Neural cell (in vitro differentiated cells): ENCODE measurements at regions not wholly inside any gene's neighbourhood (a gene's known extent, or its start where the extent isn't known, plus 50 kb on each side); places are given as distances from the start of the nearest gene placed in this dataset.

Experiments used
- H2AFZ ChIP-seq: fragments of 200-600, 300-800 bp; sonication (generic), shearing (Covaris generic); 2 replicates; pipeline ENCODE4 v1.6.0; 2014; ENCODE audit warnings: low read depth, mild to moderate bottlenecking, antibody characterized with exemption, low read length, moderate library complexity
- H3F3A ChIP-seq: fragments of 200-600 bp; shearing (Covaris generic); 2 replicates; pipeline ENCODE4 v1.6.1; 2016; ENCODE audit warnings: mild to moderate bottlenecking, moderate library complexity, mixed read lengths, antibody characterized with exemption, low read length; ENCODE audit not compliant: insufficient read depth, poor library complexity, severe bottlenecking
- H3K27ac ChIP-seq: fragments of 200-600, 300-800 bp; sonication (generic), shearing (Covaris generic); 2 replicates; pipeline ENCODE4 v1.5.1; 2014; ENCODE audit warnings: mild to moderate bottlenecking, low read length, moderate library complexity
- H3K27me3 ChIP-seq: fragments of 300-800, 200-600 bp; sonication (generic), shearing (Covaris generic); 2 replicates; pipeline ENCODE4 v1.6.0; 2014; ENCODE audit warnings: mild to moderate bottlenecking, low read depth, low read length, moderate library complexity; ENCODE audit not compliant: insufficient read depth
- H3K36me3 ChIP-seq: fragments of 300-800, 200-600 bp; sonication (generic), shearing (Covaris generic); 2 replicates; pipeline ENCODE4 v1.5.1; 2014; ENCODE audit warnings: mild to moderate bottlenecking, antibody characterized with exemption, low read length, moderate library complexity; ENCODE audit not compliant: insufficient read depth
- H3K4me2 ChIP-seq: fragments of 300-800, 200-600 bp; sonication (generic), shearing (Covaris generic); 2 replicates; pipeline ENCODE4 v1.6.0; 2014; ENCODE audit warnings: mild to moderate bottlenecking, low read length
- H3K4me3 ChIP-seq: fragments of 300-800, 200-600 bp; sonication (generic), shearing (Covaris generic); 2 replicates; pipeline ENCODE4 v1.5.1; 2014; ENCODE audit warnings: mild to moderate bottlenecking, low read length, moderate library complexity
- H3K79me2 ChIP-seq: fragments of 200-600 bp; shearing (Covaris generic); replicated peaks from 2 replicates; pipeline ENCODE4 v1.6.0; 2014; ENCODE audit warnings: mild to moderate bottlenecking, low read length, moderate library complexity; ENCODE audit not compliant: insufficient read depth
- H3K9ac ChIP-seq: fragments of 300-800, 200-600 bp; sonication (generic), shearing (Covaris generic); 2 replicates; pipeline ENCODE4 v1.6.1; 2016; ENCODE audit warnings: mild to moderate bottlenecking, low read length, mixed read lengths
- H3K9me2 ChIP-seq: fragments of 200-600 bp; shearing (Covaris generic); 2 replicates; pipeline ENCODE4 v1.6.1; 2016; ENCODE audit warnings: mild to moderate bottlenecking, low read length, mixed read lengths; ENCODE audit not compliant: insufficient read depth
- H3K9me3 ChIP-seq: fragments of 200-600, 300-800 bp; sonication (generic), shearing (Covaris generic); 2 replicates; pipeline ENCODE4 v1.6.1; 2016; ENCODE audit warnings: mild to moderate bottlenecking, mixed run types, low read length, moderate library complexity, mixed read lengths
- H4K20me1 ChIP-seq: fragments of 200-600 bp; shearing (Covaris generic); 2 replicates; pipeline ENCODE4 v1.6.1; 2016; ENCODE audit warnings: mild to moderate bottlenecking, mixed run types; ENCODE audit not compliant: insufficient read depth
- CTCF ChIP-seq: fragments of 450-650 bp; IDR thresholded peaks from 2 replicates; pipeline ENCODE4 v1.5.1; 2014; ENCODE audit warnings: antibody characterized with exemption, mild to moderate bottlenecking, moderate library complexity; ENCODE audit not compliant: poor library complexity, severe bottlenecking
- EP300 ChIP-seq: fragments of 450-650 bp; conservative IDR thresholded peaks from 2 replicates; pipeline ENCODE4 v1.6.1; 2014; ENCODE audit warnings: antibody characterized with exemption, mild to moderate bottlenecking, moderate library complexity; ENCODE audit not compliant: poor library complexity, severe bottlenecking
- EZH2 ChIP-seq: fragments of 200-600, 300-800 bp; shearing (Covaris generic), sonication (generic); IDR thresholded peaks from 2 replicates; pipeline ENCODE4 v1.6.1; 2014; ENCODE audit warnings: antibody characterized with exemption, low read length, borderline replicate concordance, mild to moderate bottlenecking; ENCODE audit not compliant: insufficient read depth, poor library complexity, severe bottlenecking
- MXI1 ChIP-seq: fragments of 450-650 bp; conservative IDR thresholded peaks from 2 replicates; pipeline ENCODE4 v1.6.1; 2014; ENCODE audit warnings: antibody characterized with exemption, mild to moderate bottlenecking; ENCODE audit not compliant: poor library complexity, severe bottlenecking
- POLR2AphosphoS5 ChIP-seq: IDR thresholded peaks from 2 replicates; pipeline ENCODE4 v1.6.1; 2012
- RAD21 ChIP-seq: fragments of 450-650 bp; conservative IDR thresholded peaks from 2 replicates; pipeline ENCODE4 v1.6.1; 2014; ENCODE audit warnings: antibody characterized with exemption, mild to moderate bottlenecking, moderate library complexity
- REST ChIP-seq: IDR thresholded peaks from 2 replicates; pipeline ENCODE4 v1.6.1; 2012; ENCODE audit warnings: borderline replicate concordance
- SMC3 ChIP-seq: fragments of 450-650 bp; conservative IDR thresholded peaks from 2 replicates; pipeline ENCODE4 v1.6.1; 2014; ENCODE audit warnings: antibody characterized with exemption, mild to moderate bottlenecking, moderate library complexity; ENCODE audit not compliant: poor library complexity
- TAF1 ChIP-seq: IDR thresholded peaks from 2 replicates; pipeline ENCODE4 v1.6.1; 2012; ENCODE audit warnings: low read depth

- Histone ChIP-seq H3K9me2 (no peaks in the 10 kb centered on the region), H3K27ac (no peak overlapping the region), H3K4me3 (no peak overlapping the region), H3K79me2 (no peaks in the 10 kb centered on the region), H3K9me3 (no peaks in the 10 kb centered on the region), H3K4me2 (no peak overlapping the region), H3F3A (no peaks in the 10 kb centered on the region), H3K36me3 (no peaks in the 10 kb centered on the region), H3K9ac (no peak overlapping the region), H2AFZ (no peak overlapping the region), H4K20me1 (no peaks in the 10 kb centered on the region), H3K27me3 (no peaks in the 10 kb centered on the region)
- TF ChIP-seq SMC3, result no peak
- no peak for TF ChIP-seq POLR2AphosphoS5
- TF ChIP-seq CTCF, result no peak
- TF ChIP-seq REST, result no peak
- TF ChIP-seq EZH2, result no peak
- no peak for TF ChIP-seq EP300
- TF ChIP-seq TAF1, result no peak
- no peak for TF ChIP-seq MXI1
- no peak for TF ChIP-seq RAD21
Measured at GRCh38 chr2:138124521-138124920, 160.2 kb downstream of the HNMT start.

- no peaks in the 10 kb centered on the region for H3K36me3 ChIP-seq
- no peaks in the 10 kb centered on the region for H3K9me3 ChIP-seq
- no peak overlapping the region for H3K27ac ChIP-seq
- no peaks in the 10 kb centered on the region for H3K9me2 ChIP-seq
- no peak overlapping the region for H2AFZ ChIP-seq
- no peaks in the 10 kb centered on the region for H4K20me1 ChIP-seq
- H3K9ac ChIP-seq, result no peak overlapping the region
- no peaks in the 10 kb centered on the region for H3K79me2 ChIP-seq
- no peak for TF ChIP-seq SMC3
- no peak for TF ChIP-seq POLR2AphosphoS5
- no peak for TF ChIP-seq RAD21
- no peak for TF ChIP-seq EP300
- TF ChIP-seq REST, result no peak
- no peak for TF ChIP-seq MXI1
- no peak for TF ChIP-seq TAF1
- TF ChIP-seq CTCF, result no peak
- TF ChIP-seq EZH2, result no peak
- H3F3A ChIP-seq, result no peaks in the 10 kb centered on the region
- H3K27me3 ChIP-seq, result no peaks in the 10 kb centered on the region
- H3K4me3 ChIP-seq, result no peak overlapping the region
- no peak overlapping the region for H3K4me2 ChIP-seq
Measured at GRCh38 chr2:138125306-138126288, 161.3 kb downstream of the HNMT start.
